ENCODE measurements at regions not wholly inside any gene's neighbourhood (a gene's known extent, or its start where the extent isn't known, plus 50 kb on each side); places are given as distances from the start of the nearest gene placed in this dataset.

GRCh38 chr4:123474817-123475216 lies 78.2 kb downstream of the SPRY1 start:
- H3K4me1 ChIP-seq, result no peaks in the 10 kb centered on the region
- H3K9me3 ChIP-seq, result no peaks in the 10 kb centered on the region
- TF ChIP-seq POLR2A (IDR thresholded peaks at IDR 0.05) (no peak), EP300 (IDR thresholded peaks at IDR 0.05) (no peak)
- TF ChIP-seq, protein P1, sequence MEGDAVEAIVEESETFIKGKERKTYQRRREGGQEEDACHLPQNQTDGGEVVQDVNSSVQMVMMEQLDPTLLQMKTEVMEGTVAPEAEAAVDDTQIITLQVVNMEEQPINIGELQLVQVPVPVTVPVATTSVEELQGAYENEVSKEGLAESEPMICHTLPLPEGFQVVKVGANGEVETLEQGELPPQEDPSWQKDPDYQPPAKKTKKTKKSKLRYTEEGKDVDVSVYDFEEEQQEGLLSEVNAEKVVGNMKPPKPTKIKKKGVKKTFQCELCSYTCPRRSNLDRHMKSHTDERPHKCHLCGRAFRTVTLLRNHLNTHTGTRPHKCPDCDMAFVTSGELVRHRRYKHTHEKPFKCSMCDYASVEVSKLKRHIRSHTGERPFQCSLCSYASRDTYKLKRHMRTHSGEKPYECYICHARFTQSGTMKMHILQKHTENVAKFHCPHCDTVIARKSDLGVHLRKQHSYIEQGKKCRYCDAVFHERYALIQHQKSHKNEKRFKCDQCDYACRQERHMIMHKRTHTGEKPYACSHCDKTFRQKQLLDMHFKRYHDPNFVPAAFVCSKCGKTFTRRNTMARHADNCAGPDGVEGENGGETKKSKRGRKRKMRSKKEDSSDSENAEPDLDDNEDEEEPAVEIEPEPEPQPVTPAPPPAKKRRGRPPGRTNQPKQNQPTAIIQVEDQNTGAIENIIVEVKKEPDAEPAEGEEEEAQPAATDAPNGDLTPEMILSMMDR (IDR thresholded peaks at IDR 0.05), result no peak
- no peaks in the 10 kb centered on the region for H3K27me3 ChIP-seq
- H3K36me3 ChIP-seq, result no peaks in the 10 kb centered on the region
- 73 to 81% methylated on average over 4 of the region's 4 CpGs for WGBS, 2 donors
- no peak overlapping the region for H3K27ac ChIP-seq
- no peak overlapping the region for H3K4me3 ChIP-seq
- DNase-seq (ENCODE audit: low spot score in 2 of 2), result no peak

GRCh38 chr4:123476089-123476488 lies 79.5 kb downstream of the SPRY1 start:
- no peak overlapping the region for H3K4me3 ChIP-seq
- H3K9me3 ChIP-seq, result no peaks in the 10 kb centered on the region
- DNase-seq (ENCODE audit: low spot score in 2 of 2), result no peak
- 0 to 34% methylated on average over 1 of the region's 1 CpG for WGBS, 2 donors
- H3K27ac ChIP-seq, result no peak overlapping the region
- no peaks in the 10 kb centered on the region for H3K4me1 ChIP-seq
- no peaks in the 10 kb centered on the region for H3K36me3 ChIP-seq
- TF ChIP-seq, protein P1 (IDR thresholded peaks at IDR 0.05), result no peak
- TF ChIP-seq POLR2A (IDR thresholded peaks at IDR 0.05) (no peak), EP300 (IDR thresholded peaks at IDR 0.05) (no peak)
- H3K27me3 ChIP-seq, result no peaks in the 10 kb centered on the region

GRCh38 chr4:123477711-123478209 lies 81.2 kb downstream of the SPRY1 start:
- no peaks in the 10 kb centered on the region for H3K4me1 ChIP-seq
- DNase-seq (ENCODE audit: low spot score in 2 of 2), result peak in 1 of 2 donors; percentile 16
- TF ChIP-seq, protein P1 (IDR thresholded peaks at IDR 0.05), result no peak
- TF ChIP-seq EP300 (IDR thresholded peaks at IDR 0.05) (no peak), POLR2A (IDR thresholded peaks at IDR 0.05) (no peak)
- WGBS, 2 donors, result 57 to 62% methylated on average over 8 of the region's 8 CpGs
- H3K27me3 ChIP-seq, result no peaks in the 10 kb centered on the region
- H3K27ac ChIP-seq, result no peak overlapping the region
- H3K4me3 ChIP-seq, result no peak overlapping the region
- H3K9me3 ChIP-seq, result no peaks in the 10 kb centered on the region
- no peaks in the 10 kb centered on the region for H3K36me3 ChIP-seq

GRCh38 chr4:123478859-123479345 lies 82.3 kb downstream of the SPRY1 start:
- no peak for TF ChIP-seq POLR2A (IDR thresholded peaks at IDR 0.05)
- TF ChIP-seq, protein P1 (IDR thresholded peaks at IDR 0.05), result no peak
- TF ChIP-seq EP300 (IDR thresholded peaks at IDR 0.05), result no peak
- Histone ChIP-seq H3K27ac (no peak overlapping the region), H3K4me3 (no peak overlapping the region), H3K36me3 (no peaks in the 10 kb centered on the region), H3K27me3 (no peaks in the 10 kb centered on the region), H3K9me3 (no peaks in the 10 kb centered on the region), H3K4me1 (no peaks in the 10 kb centered on the region)
- DNase-seq (ENCODE audit: low spot score in 2 of 2), result no peak
- WGBS, 2 donors, result 53 to 56% methylated on average over 6 of the region's 6 CpGs

- no peak for TF ChIP-seq EP300 (IDR thresholded peaks at IDR 0.05)
- TF ChIP-seq, protein P1 (IDR thresholded peaks at IDR 0.05), result no peak
- no peak for TF ChIP-seq POLR2A (IDR thresholded peaks at IDR 0.05)
- 68 to 82% methylated on average over 2 of the region's 2 CpGs for WGBS, 2 donors
- H3K4me1 ChIP-seq, result no peaks in the 10 kb centered on the region
- H3K4me3 ChIP-seq, result no peak overlapping the region
- no peaks in the 10 kb centered on the region for H3K36me3 ChIP-seq
- H3K27ac ChIP-seq, result no peak overlapping the region
- no peak for DNase-seq (ENCODE audit: low spot score in 2 of 2)
- no peaks in the 10 kb centered on the region for H3K27me3 ChIP-seq
- no peaks in the 10 kb centered on the region for H3K9me3 ChIP-seq
These were observed 83.3 kb downstream of the SPRY1 start for GRCh38 chr4:123479944-123480343.
